ENCODE measurements at regions not wholly inside any gene's neighbourhood (a gene's known extent, or its start where the extent isn't known, plus 50 kb on each side); places are given as distances from the start of the nearest gene placed in this dataset.
A peak's percentile ranks its signal among the peaks of the same experiment; 100 is the strongest.
"Not testable (repeated sequence)": the region's sequence is repeated elsewhere in the genome, so short reads cannot be mapped to it uniquely, and the experiment has no call there.

- DNase-seq = no peak
These were observed 98.9 kb upstream of the MAPRE2 start for GRCh38 chr18:34942276-34942675.

- no peak for DNase-seq
These were observed 98.2 kb upstream of the MAPRE2 start for GRCh38 chr18:34942975-34943374.

DNA sequence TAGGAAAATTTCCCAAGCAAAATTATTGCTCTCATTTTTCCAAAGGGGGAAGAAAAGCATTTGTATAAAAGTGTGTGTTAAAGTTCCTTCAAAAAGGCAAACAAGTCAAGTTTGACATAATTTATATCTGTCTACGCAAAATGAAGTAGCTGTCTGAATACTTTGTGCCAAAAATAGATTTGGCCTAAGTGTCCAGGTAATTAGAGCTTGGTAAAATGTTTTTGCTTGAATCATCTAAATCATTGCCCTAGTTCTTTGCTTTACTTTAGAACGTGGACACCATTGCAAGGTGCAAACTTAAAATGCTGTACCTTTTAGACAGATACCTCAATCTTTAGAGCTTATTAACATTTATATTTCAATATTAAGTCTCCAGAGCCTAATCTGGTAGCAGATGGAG, 97.6 kb upstream of the MAPRE2 start:
- no peak for DNase-seq

- DNase-seq = no peak
These were observed 93.5 kb upstream of the MAPRE2 start for GRCh38 chr18:34947711-34948125.

GRCh38 chr18:34951625-34952379, 89.4 kb upstream of the MAPRE2 start:
- DNase-seq = no peak

DNA sequence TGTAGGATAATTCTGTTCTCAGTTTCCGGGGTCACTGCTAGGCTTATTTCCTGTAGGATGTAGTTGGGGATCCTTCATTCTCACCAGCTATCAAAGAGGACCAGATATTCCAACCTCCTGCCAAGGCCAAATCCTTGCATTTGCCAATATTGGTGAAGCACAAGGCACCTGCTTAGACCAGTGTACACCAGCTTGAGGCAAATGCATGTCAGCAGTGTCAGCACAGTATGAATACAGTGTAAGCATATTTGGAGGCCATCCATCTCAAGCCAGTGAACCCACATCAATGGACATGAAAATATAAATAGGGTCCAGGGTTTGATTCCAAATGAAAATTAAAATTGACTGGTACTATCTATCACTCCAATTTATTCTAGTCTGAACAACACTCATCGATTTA, 88.0 kb upstream of the MAPRE2 start:
- no peak for DNase-seq

- DNase-seq = not testable (repeated sequence)
These were observed 85.7 kb upstream of the MAPRE2 start for GRCh38 chr18:34955494-34955893.

DNA sequence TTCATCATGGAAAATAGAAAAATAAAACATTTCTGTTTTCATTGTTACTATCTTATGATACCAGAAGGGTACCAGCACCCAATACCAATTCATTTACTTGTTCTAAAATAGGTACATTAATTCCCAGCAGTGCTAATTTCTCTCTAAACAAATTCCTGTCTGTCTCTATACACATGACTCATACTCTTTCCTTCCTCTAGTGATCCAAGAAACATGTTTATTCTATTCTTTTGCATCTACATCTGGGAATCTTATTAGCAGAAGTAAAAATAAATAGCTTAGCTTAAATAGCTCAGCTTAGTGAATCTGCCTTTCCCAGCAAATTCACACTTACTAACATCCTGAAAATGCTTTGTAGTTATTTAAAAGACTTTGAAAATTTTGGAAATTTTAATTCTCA, 84.5 kb upstream of the MAPRE2 start:
- DNase-seq = no peak

- no peak for DNase-seq
These were observed 83.9 kb upstream of the MAPRE2 start for GRCh38 chr18:34957119-34957863.

- DNase-seq = no peak
These were observed 83.4 kb upstream of the MAPRE2 start for GRCh38 chr18:34957864-34958259.

- no peak for DNase-seq
These were observed 81.9 kb upstream of the MAPRE2 start for GRCh38 chr18:34959211-34959829.

GRCh38 chr18:34959989-34960388, 81.2 kb upstream of the MAPRE2 start:
- no peak for DNase-seq

- DNase-seq = no peak
These were observed 76.1 kb upstream of the MAPRE2 start for GRCh38 chr18:34965108-34965507.

- no peak for DNase-seq
These were observed 75.6 kb upstream of the MAPRE2 start for GRCh38 chr18:34965566-34965965.

GRCh38 chr18:34970106-34970505, 71.1 kb upstream of the MAPRE2 start:
- DNase-seq = no peak

- DNase-seq = no peak
These were observed 69.9 kb upstream of the MAPRE2 start for GRCh38 chr18:34971313-34971712.

DNA sequence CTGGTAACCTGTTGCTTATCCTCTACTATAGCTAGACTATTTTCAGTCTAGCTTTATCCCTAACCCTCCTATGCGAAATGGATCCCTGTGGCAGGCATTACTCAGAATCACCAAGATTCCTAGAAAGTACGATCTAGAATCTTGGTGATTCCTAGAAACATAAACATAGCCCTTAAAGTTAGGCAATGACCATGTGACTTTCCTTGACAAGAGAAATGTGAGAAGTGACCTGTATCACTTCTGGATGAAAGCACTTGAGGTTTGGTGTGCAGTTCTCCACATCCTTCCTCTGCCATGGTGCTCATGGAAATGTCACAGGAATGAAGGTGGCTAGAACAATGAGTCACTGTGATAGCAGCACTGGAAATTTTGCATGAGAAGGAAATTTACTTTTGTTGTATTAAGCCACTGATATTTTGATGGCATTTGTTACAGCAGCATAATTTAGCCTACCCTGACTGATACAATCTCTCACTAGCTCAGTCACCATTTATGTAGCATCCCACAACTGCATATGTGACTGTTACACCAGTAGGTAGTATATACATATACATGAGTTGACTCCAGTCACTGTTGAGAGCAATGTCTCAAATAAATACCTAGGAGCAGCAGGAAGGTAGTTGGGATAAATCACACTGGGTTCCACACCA, 68.3 kb upstream of the MAPRE2 start:
- DNase-seq = no peak

DNA sequence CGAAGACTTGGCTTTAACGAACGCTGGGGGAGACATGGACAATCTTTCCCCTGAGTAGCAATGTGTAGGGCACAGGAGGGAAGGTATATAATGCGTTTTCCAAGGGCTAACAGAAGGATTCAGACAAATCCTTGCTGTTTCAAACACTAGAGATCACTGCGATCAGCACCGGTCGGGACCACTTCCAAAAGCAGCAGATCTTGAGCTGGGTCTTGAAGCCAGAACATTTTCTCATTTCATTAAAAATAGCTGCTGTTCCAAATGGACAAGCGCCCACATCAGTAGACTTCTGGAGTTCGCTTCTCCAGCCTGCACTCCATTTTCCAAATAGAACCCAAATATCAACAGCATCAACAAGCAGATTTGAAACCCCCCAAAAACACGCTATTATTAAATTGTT, 65.1 kb upstream of the MAPRE2 start:
- DNase-seq = no peak

DNA sequence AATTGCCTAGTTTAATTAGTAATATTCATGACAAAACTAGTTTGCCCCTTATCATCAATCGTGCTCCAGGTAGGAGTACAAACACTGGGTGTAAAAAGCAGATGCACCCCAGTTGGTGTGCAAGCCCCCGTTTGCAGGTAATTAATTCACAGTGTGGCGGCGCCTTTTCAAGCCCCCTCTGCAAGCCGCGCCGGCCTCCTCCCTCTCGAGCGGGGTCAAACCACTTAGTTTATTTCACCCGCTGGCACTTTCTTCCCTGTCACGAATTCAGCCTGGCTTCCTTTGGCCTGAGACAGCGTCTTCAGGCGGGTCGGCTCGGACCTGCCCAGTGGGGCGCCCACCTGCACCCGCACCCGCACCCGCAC, 64.7 kb upstream of the MAPRE2 start:
- DNase-seq = no peak

DNA sequence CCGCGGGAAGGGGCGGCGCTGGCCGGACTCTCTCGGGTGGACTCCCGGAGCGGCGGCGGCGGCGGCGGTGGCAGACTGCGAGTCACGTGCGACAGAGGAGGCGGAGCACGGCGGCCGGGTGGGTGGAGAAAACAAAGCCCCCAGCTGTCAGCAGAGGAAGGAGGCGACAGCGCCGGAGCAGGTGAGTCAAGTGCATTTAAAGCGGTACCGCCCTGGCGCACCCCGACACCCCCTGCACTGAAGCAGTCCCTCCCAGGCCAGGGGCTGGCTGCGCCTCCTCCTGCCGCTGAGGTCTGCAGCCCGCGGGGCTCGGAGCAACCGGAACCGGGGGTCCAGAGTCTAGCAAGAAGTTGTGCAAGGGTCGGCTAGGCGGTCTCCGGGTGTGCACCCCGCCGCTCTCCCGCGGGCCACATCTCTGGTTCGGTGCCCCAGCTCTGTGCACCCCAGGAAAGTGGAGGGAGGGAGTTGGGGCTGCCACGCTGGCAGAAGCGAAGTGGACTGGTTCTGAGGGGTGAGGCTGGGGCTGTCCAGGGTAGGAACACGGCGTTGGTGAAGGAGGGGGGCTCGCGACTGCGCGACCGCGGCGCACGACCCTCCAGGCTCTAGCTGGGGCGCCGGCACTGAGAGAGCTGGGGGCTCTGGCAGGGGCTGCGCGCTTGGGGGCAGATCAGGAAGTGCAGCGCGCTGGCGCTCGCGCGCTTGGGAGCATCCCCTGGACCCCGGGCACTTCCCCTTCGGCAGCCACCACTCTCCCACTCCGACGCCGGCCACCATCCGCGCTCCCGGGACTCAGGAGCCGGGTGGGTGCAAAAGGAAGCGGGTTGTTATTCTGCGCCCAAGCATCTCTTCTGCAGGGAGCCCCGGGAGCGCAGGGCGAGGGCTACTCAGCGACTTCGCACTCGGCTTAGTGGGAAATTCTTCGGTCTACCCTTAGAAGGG, 64.0 kb upstream of the MAPRE2 start:
- DNase-seq = peak; percentile 4

DNA sequence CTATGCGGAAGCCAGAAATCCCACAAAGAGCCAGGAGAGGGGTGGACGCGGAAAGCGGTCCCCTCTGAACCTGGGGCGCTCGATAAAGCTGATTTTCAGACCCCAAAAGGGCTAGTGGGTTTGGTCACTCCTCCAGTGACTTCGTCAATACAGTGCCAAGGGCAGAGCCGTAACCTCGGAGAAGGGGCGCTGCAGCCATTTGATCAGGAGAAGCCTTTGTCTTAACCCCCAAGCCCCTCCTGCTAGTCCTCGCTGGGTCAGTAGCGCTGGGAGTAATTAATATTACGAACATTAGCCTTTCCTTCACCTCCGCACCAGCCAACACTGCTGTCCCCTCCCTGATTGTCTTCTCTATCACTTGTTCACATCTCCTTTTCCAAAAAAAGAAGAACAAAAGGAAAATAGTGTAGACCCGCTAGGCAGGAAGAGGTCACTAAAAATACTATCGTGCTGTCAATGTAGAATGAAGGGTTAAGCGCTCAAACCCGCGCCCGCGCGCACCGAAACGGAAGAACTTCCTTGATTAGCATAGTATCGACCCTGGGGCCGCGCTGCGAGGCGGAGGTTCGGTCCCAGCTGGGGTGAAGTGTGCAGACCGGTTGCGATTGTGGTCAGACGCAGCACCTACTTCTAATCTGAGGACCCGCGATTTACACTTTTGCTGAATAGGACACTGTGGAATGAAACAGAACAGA, 63.2 kb upstream of the MAPRE2 start:
- peak; percentile 7 for DNase-seq

DNA sequence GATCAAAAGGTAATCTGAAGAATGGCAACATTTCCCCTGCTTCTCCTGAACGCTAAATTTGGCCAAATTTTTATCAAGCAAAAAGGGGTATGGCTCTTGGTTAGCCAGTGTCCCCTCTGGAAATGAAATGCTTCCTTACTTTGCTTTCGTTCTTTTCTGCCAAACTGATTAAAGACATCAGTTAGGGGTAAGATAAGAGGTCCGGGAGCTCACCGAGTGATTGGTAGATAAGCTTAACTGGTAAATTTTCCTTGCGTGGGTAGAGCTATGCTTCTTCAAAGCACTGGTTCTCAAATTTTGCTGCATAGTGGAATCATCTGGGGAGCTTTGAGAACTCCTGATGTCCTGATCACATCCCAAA, 62.7 kb upstream of the MAPRE2 start:
- no peak for DNase-seq

Measured in NCI-H526 treated with DMSO at 0.1 percent for 48 hours (cell line).